Bronchial epithelial cell (primary cell): ENCODE measurements at regions not wholly inside any gene's neighbourhood (a gene's known extent, or its start where the extent isn't known, plus 50 kb on each side); places are given as distances from the start of the nearest gene placed in this dataset.

Experiments used
- DNase-seq: peaks from one replicate; pipeline ENCODE4 v3.0.0-alpha.2; 2010; ENCODE audit warnings: low read depth
- FAIRE-seq: peaks from 2 replicates; lab custom pipeline; 2011; peaks lifted over from hg19 to GRCh38; lab: Jason Lieb, UNC
- H3K27me3 ChIP-seq: 2 replicates; pipeline ENCODE4 v1.5.1; 2011; ENCODE audit warnings: low read length; ENCODE audit not compliant: control insufficient read depth, insufficient read depth
- H3K36me3 ChIP-seq: 2 replicates; pipeline ENCODE4 v1.5.1; 2011; ENCODE audit warnings: low read length; ENCODE audit not compliant: control insufficient read depth, insufficient read depth
- H3K4me3 ChIP-seq: 2 replicates; pipeline ENCODE4 v1.5.1; 2011; ENCODE audit warnings: mild to moderate bottlenecking, low read depth, low read length, control low read depth
- TF ChIP-seq, protein P1 (sequence below): IDR thresholded peaks from 2 replicates; pipeline ENCODE4 v1.5.1; 2011; ENCODE audit warnings: mild to moderate bottlenecking, moderate library complexity, low read length, control low read depth, inconsistent platforms; ENCODE audit not compliant: insufficient read depth, severe bottlenecking

DNA sequence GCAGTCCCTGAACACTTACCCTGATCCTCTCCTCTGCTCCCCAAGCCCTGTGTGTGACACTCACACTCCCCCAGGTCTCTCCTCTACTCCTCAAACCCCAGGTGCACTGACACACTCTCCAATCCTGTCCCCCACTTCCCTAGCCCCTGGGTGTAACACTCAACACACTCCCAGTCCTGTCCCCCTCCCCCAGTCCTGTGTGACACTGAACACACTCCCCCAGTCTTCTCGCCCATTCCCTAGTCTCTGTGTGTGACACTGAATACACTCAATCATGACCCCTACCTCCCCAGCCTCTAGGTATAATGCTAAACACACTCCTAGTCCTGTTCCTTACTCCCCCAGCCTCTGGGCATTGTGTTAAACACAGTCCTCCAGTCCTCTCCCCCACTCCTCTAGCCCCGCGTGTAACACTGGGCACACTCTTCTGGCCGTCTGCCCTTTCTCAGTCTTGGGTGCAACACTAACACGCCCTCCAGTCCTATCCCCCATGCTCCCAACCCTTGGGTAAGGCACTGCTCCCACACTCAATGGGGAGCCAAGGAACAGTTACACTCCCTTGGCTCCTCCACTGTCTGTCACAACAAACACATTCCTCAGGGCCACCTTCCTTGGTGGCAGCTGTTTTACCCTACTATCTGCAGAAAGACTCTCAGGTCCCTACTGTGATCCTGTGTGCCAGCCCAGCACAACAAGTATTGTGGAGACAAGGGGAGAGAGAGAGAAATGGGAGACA is 82.5 kb upstream of the PKDCC start:
- TF ChIP-seq, protein P1, sequence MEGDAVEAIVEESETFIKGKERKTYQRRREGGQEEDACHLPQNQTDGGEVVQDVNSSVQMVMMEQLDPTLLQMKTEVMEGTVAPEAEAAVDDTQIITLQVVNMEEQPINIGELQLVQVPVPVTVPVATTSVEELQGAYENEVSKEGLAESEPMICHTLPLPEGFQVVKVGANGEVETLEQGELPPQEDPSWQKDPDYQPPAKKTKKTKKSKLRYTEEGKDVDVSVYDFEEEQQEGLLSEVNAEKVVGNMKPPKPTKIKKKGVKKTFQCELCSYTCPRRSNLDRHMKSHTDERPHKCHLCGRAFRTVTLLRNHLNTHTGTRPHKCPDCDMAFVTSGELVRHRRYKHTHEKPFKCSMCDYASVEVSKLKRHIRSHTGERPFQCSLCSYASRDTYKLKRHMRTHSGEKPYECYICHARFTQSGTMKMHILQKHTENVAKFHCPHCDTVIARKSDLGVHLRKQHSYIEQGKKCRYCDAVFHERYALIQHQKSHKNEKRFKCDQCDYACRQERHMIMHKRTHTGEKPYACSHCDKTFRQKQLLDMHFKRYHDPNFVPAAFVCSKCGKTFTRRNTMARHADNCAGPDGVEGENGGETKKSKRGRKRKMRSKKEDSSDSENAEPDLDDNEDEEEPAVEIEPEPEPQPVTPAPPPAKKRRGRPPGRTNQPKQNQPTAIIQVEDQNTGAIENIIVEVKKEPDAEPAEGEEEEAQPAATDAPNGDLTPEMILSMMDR, result no peak
- no peaks in the 10 kb centered on the region for H3K36me3 ChIP-seq
- H3K4me3 ChIP-seq, result no peak overlapping the region
- H3K27me3 ChIP-seq, result peaks cover 4% of the 10 kb centered on the region
- DNase-seq (no peak), FAIRE-seq (no peak)

DNA sequence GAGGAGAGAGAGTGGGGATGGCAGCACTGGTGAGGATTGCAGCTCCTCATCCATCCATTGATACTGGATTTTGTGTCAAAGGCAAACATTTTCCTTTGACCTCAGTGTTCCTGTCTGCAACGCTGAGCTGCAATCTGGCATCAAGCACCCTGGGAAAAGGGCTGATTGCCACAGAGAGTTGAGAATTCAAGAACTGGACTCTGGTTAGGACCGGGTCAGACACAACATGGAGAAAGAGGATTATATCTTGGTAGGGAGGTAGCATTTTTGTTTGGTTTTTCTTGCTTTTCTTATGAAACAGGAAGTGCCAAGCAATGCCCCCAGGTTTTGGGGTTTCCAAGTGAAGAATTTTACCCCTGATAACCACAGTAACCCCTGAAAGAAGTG is 81.9 kb upstream of the PKDCC start:
- FAIRE-seq (no peak), DNase-seq (no peak)
- H3K36me3 ChIP-seq, result no peaks in the 10 kb centered on the region
- peaks cover 3% of the 10 kb centered on the region for H3K27me3 ChIP-seq
- TF ChIP-seq, protein P1, result no peak
- no peak overlapping the region for H3K4me3 ChIP-seq

DNA sequence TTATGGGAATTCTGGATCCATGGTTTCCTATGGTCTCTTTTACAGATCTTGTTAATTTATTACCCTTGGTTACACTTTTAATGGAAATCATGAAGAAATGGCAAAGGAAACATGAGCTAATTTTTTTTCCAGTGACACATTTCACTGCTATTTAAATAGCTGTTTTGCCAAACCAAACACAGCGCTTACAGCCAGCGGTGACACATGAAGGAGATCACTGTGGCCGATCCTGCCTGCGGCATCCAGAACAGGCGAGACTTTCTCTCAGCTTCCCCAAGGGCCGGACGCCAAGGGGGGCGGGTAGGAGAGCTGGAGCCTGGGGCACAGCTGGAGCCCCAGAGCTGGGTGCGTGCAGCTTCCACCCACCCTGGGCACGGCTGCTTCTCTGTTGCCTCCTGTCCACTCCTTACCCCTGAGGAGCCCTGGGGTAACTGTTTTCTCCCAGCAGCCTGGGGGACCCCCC is 81.4 kb upstream of the PKDCC start:
- TF ChIP-seq, protein P1, result no peak
- Histone ChIP-seq H3K4me3 (no peak overlapping the region), H3K27me3 (peaks cover 3% of the 10 kb centered on the region), H3K36me3 (no peaks in the 10 kb centered on the region)
- DNase-seq, result peak; percentile 78
- no peak for FAIRE-seq

DNA sequence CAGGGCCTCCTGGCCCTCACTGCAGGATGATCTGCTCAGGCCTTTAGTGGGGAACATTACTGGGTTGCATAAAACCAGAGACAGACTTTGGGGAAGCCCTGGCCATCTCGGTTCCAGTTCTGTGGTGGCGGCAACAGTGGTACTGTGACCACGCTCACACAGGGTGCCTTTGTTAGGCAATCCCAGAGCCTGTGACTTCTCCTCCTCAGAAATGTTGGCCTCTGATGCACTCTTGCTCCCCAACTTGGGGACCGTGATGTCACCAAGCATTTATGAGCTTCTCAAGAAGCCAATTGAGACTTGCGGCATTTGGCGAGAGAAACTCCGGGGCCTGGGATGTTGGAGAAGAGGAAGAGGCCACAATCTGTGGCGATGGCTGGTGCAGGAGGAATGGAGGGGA is 80.9 kb upstream of the PKDCC start:
- no peak for FAIRE-seq
- TF ChIP-seq, protein P1, result no peak
- DNase-seq, result no peak
- peaks cover 3% of the 10 kb centered on the region for H3K27me3 ChIP-seq
- no peak overlapping the region for H3K4me3 ChIP-seq
- no peaks in the 10 kb centered on the region for H3K36me3 ChIP-seq

DNA sequence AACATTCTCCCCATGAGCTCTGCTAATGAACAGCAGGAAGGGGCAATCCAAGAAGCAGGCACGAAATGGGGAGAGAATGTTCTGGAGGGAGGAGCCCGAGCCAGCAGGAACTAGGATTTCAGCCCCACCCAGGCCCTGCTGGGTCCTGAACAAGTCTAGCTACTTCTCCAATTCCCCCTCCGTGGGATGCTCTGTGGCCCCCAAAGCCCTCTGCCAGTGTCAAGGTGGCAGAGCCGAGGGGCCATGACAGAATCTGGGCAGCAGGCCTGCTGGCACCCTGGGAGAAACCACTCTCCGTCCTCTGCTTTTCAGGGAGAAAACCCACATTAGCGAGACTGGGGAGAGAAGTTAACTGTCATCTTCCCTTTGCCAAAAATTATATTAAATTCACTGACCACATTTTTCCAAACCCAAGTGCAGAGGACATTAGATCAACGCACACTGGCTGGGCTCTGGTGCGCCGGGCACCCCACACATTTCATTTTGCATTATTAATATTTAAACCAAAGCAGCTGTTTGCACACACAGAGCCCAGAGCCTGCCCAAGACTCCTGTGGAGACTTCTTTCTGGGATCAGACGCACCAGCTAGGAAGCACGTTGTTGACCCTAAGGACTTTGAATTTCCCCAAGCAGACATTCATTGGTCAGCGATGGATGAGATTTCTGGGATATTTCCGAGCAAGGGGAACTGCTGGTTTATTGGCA is 80.2 kb upstream of the PKDCC start:
- Histone ChIP-seq H3K36me3 (no peaks in the 10 kb centered on the region), H3K4me3 (no peak overlapping the region), H3K27me3 (peaks cover 1% of the 10 kb centered on the region)
- FAIRE-seq (no peak), DNase-seq (no peak)
- TF ChIP-seq, protein P1, result no peak

DNA sequence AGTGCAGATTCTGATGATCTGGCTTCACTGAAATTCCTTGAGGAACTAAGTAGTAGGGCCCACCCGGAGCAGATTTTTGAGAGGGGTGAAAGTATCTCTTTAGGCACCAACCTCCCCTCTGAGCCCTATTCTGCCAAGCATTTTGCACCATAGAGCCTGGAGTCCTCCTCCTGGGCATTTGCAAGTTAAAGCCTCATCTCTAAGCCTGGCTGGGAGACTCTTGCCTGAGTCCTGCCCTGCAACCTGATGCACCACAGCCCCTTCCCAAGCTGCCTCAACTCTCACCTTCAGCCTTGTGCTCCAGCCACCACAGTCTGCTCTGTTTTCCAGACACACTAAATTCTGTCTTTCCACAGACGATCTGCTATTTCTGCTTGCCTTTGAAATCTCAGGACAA is 79.6 kb upstream of the PKDCC start:
- no peak overlapping the region for H3K4me3 ChIP-seq
- no peak for FAIRE-seq

More for the DNA sequence above, 79.6 kb upstream of the PKDCC start:
- TF ChIP-seq, protein P1, result no peak
- no peak for DNase-seq
- Histone ChIP-seq H3K36me3 (no peaks in the 10 kb centered on the region), H3K27me3 (peaks cover 1% of the 10 kb centered on the region)
